Globus pallidus (tissue), 1 donor: ENCODE measurements at regions not wholly inside any gene's neighbourhood (a gene's known extent, or its start where the extent isn't known, plus 50 kb on each side); places are given as distances from the start of the nearest gene placed in this dataset.

Experiments used
- DNase-seq: peaks from one replicate; pipeline ENCODE4 v3.0.0-alpha.2; 2015; ENCODE audit warnings: low spot score

DNA sequence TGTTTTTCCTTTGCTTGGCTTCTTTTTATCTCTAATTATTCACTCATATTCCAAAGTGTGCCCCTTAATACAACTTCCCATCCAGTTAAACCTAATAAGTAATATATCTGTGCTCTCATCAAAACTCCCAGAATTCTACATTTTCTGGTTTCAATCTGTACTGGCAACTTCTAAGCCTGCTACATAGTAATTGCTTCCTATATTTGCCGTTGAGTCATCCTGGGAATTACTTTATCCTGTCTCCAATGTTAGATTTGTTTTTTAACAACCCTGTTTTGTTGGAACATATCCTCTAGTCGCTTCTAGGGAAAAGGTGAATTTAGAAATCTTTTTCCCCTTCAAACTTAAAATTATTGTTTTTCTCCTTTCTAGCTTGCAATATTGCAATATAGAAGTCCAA lies 620.5 kb upstream of the PKN2 start:
- no peak for DNase-seq

DNA sequence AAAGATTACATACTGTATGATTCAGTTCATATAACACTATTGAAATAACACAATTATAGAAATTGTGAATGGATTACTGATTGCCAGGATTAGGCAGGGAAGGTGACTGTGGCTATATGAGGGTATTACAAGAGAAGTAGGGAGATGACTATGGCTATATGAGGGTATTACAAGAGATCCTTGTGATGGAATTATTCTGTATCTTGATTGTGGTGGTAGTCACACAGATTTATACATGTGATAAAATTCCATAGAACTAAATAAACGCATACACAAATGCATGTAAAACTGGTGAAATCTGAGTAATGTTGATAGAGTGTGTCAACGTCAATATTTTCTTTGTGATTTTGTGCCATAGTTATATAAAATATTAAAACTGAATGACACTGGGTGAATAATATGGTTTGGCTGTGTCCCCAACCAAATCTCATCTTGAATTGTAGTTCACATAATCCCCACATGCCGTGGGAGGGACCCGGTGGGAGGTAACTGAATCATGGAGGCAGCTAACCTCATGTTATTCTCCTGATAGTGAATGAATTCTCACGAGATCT lies 615.6 kb upstream of the PKN2 start:
- no peak for DNase-seq

DNA sequence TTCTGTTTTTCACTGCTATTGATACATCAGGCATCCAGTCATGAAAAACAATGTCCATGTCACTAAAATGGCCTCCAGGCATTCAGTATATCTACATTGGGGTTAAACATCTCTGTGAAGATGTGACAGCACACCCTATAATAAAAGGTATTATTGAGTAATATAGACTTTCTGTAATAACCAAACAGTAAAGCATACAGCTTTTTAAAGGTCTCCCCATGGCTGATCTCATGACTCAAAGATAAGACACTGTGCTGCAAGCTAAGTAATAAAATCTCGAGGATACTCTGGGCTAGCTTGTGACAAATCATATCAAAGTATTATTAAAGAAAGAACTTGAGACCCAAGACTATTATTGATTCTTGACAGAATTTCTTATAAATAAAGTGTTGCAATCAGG lies 613.1 kb upstream of the PKN2 start:
- no peak for DNase-seq

DNA sequence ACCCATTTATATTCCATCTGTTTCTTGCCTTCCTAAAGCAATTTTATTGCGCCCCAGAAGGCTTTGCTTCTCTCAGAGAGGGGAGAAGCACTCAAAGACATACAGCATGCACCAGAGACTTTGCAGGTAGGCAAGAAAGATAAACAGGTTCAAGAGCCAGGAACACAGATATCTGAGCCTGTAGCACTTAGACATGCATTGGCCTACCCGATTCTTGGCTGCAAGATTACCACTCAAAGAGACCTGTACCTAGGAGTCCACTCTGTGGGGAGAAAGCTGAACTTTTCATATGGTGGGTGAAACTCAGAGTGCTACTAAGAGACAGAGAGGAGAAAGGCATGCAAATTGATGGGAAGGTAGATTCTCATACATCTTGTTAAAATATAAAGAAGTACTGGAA lies 609.4 kb upstream of the PKN2 start:
- no peak for DNase-seq

DNA sequence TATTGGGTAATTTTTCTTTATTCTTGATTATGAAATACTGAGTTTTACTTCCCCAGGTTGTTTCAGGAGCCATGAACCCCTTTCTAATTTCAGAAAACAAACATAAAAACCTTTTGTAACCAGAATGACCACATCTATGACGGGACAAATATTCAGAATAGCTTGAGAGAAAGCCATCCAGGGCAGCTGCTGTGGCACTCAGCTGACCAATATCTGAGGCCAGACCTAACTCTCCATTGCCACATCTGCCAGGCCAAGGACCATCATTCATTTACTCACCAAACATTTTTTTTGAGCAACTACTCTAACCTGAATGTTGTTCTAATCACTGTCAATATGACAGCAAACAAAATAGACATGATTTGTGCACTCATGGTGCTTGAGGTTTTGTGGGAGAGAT lies 608.3 kb upstream of the PKN2 start:
- DNase-seq = no peak

DNA sequence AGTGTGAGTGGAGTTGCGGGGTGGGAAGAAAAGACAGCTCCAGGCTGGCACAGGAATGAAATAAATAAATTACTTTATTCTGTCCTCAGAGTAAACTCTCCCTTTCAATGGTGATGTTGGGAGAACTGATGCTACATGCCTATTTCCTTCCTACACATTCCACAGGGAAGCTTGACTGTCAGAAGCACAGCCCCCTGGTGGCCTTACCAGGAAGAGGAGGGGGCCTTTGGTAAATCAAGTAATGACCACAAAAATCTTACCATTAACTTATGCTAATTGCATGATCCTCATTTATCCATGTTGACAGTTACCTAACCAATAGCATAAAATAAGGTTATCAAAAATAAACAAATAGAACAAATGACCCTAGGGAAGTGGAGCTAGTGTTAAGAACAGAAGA lies 605.0 kb upstream of the PKN2 start:
- no peak for DNase-seq

DNA sequence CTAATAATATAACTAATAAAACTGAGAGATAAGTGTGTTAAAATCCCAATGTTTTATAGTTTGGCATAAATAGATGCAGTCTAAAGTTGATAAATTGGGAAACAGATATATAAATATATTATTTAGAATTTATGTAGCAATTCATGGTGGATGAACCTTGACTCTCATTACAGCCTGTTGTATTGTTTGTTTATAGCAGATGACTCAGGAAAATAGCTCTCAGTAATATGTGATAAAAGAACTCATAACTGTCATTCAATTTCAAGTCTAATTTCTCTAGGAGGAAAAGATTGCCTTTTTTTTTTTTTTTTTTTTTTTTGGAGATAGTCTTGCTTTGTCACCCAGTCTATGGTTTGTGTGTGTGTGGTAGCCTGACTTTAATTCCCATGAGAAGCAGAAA lies 603.2 kb upstream of the PKN2 start:
- no peak for DNase-seq

DNA sequence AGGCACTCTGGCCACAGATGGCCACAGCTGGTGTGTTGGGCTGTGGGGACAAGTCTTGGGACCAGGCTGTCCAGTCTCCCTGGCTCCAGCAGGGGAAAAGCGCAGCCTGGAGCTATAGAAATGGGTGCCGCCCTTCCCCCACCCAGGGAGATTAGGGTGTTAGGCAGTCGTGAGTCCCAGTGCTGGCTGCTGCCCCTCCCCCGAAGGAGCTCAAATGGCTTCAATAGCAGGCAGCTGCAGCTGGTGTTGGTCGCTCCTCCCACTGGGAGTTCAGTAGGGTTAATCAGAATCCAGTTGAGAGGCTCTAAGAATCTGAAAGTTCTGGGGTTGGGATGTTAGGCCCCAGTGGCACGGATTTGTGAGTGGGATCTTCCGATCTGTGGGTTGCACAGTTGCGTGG lies 595.6 kb upstream of the PKN2 start:
- no peak for DNase-seq

DNA sequence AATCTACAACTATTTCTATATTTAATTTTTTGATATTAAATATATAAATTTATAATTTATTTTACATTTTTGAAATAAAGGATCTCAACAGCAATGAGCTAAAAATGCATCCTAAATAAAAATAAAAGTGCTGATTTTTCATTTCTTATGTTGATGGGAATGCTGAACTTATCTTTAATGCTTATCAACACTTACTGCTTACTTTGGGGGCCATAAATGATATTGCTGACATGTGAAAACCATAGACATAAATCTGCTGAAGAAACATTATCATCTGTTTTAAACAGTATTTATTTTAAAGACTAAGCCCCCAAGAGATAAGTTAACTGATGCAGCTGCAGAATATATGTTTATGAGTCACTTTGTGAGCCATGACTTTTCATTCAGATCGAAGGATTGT lies 594.1 kb upstream of the PKN2 start:
- DNase-seq = no peak

DNA sequence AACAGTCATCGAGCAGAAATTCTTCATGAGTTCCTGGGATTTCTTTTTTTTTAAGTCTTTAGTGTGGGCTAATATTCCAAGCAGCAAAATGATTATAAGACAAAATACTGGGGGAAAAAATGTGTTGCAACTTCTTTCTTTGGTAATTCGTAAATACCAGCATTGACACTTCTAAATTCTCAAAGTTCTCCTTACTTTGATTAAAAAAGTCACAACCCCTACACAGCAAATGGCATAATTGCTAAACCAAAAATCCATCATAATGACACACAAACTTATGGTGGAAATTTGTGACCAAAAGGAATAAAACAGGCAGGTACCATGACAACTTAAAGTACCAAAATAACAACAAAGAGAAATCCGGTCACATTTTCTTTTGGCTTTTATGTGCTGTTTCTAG lies 585.2 kb upstream of the PKN2 start:
- no peak for DNase-seq

DNA sequence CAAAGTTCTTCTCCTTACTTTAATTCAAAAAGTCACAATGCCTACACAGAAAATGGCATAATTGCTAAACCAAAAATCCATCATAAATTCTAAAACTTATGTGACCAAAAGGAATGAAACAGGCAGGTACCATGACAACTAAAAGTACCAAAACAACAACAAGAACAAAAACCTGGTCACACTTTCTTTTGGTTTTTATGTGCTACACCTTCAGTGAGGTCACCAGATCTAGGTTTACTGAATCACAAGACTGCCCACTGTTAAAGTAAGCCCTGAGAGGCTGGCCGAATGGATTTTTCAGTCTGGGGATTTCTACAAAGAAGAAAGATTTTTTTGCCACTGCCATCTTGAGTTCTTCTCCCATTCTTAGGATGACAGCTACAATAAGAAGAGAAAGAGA lies 583.0 kb upstream of the PKN2 start:
- no peak for DNase-seq

DNA sequence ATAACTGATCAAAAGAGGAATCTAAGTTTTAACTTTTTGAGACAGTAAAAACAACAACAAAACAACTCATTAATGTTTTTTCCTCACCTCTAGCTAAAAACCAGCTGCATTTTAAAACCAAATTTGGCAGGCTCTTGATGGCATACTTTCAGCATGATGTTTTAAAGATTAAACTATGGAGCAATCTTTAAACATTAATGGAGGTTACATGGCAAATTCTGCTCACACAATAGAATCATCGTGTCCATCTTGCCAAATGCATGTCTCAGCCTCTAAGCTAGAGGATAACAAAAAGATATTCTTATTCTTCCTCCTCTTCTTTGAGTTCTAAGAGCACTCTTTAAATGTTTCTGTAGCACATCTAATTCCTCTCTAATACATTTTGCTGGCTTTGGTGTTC lies 579.8 kb upstream of the PKN2 start:
- no peak for DNase-seq

DNA sequence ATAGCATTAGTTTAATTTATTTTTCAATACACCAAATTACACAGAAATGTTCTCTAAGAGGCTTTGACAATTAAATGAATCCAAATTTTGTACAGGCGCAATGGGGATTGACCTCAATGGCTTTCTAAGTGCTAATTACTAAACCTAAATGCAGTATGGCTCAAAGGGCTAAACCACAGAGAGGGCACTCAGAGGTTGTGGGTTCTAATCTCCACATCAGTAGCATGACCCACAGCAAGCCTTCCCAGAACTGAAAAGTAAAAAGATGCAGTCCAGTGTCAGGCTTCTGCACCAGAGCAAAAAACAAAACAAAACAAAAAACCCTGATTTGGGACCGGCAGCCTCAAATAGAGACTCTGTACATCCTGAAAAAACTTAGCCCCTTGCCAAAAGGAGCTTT lies 579.2 kb upstream of the PKN2 start:
- DNase-seq = no peak

DNA sequence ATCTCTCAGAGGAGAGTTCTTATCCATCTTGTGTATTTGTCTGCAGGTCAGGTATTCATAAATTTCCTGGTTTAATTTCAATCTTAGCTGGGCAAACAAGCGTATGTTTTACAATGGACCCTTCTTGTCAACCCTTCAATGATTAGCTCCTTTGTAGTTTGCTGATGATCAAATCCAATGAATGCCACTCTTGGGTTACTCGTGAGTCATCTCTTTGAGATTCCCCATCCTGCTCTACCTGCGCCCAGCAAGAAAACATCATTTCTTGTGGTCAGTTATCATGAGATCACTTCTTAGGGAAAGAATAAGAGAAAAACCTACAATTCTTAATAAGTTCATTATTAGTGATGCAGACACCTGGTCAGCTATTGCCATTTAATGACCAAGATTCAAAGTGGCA lies 572.3 kb upstream of the PKN2 start:
- no peak for DNase-seq

DNA sequence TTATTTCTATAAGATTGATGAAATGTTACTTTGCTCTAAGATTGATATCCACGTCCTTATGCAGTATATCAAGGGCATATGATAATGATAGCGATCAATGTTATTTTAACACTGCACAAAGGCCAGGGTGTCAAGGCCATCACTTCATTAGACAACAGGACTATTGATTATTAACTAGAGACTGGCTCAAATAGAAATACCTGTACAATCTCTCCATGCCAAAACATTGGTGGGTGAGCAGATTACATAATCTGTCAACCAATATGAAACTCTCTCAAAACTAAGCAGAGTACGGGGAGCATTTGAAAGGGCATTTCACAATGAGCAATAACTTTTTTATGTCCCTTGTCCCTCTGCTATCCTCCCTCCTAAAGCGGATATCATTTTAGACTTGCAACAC lies 566.5 kb upstream of the PKN2 start:
- no peak for DNase-seq

DNA sequence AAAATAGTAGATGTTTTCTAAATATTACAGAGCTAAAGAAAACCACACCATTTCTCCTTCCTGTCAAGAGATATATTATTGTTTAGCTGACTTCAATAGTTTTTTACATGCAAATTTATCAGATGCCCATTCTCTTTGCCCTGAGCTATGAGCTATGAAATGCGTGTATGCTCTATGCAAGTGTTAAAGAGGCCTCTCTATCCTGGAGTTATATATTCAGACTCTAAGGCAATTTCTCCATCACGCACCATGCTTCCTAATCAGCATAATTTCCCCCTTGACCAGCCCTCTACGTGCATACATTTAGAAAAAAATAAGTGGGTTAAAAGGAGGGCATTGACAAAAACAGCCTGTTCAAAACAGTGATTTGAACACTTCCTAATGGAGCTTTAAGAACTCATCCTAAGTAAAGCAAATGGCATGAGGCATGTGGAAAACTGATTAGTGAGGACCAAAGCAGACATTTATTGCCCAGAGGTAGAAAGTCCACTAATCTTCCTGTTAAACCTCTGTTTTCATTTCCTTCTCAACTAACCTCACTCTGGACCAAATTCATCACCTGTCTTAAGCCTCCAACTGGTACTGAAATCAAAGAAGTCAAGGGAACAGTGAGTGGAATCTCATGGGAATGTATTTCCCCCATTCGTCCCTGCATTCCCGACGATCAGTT lies 565.8 kb upstream of the PKN2 start:
- no peak for DNase-seq

DNA sequence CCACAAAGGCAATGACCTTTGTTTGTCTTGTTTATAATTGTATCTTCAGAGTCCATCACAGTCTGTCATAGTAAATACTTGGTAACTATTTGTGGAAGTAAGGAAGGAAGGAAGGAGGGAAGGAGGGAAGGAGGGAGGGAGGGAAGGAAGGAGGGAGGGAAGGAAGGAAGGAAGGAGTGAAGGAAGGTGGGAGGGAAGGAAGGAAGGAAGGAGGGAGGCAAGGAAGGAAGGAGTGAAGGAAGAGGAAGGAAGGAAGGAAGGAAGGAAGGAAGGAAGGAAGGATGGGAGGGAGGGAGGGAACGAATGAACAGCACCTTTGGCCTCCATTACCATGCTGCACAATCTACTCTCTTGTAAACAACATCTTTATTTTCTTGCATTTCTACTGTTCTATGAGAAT lies 559.5 kb upstream of the PKN2 start:
- no peak for DNase-seq

DNA sequence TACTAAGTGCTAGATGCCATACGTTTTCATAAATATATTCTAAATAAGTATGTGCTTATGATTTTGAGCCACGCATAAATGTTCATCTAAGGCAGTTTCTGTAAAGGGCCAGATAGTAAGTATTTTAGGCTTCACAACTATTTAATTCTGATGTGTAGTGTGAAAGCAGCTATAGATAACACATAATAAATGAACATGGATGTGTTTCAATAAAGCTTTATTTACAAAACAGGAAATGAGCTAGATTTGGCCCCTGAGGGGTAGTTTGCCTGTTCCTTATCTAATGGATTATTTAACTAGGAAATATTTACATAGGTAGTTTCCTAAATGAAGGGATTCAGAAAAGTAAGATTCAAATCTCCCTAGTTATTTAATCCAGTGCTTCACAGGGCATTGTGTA lies 557.6 kb upstream of the PKN2 start:
- no peak for DNase-seq

DNA sequence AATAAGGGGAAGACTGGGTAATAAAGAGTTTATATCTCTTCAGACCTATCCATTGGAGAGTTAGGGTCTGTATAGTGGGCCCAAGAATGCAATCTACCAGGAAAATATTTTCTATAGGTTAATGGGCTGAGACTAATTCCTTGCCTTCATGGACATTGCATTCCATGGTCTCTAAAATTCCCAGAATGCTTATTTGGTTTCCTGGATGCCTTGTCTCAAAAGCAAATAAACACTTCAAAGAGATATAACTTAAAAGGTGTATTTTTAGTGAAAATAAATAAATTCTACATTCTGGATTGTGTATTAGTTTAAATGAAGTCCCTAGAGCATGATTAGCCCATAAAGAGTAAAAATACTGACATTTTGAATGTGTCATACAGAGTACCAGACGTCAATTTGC lies 550.1 kb upstream of the PKN2 start:
- DNase-seq = no peak

DNA sequence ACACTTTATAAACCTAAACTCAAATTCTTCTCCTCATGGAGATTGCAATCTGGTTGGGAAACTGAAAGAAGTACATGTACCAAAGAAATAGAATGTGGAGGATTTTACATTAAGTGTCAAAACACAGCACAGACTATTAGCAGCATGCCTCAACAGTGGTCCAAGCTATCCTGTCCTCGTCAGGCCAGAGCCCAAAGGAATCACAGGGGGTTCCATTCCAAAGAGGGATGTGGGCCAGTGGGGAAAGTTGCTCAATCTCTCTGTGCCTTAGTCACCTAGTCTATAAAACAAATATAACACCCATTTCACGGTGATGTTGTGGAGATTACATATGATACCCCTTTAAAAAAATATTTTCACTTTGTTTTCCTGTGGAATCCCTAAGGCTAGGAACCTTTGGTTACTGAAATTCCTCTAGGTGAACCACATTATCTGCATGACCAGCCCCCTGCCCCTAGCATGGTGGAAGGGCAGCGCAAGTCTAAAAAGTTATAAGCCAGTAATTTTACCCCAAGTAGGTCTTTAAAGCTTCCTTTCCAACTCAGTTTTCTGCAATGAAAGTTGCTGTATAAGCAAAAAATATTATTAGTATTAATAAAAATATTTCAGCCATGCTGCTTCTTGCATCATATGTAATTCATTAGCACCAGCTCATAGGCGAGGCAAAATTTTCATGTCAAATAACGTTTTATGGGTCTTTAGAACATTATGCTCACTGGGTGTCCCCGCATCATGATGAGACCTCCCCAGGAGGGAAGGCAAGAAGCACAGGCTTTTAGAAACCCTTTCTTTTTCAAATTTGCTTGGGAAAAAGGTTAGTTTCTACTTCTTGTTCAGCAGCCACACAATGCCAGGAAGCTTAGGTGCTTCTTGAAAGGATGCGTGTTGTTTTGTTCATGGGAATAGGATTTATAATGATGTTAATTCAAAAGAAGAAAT lies 548.8 kb upstream of the PKN2 start:
- DNase-seq = no peak

DNA sequence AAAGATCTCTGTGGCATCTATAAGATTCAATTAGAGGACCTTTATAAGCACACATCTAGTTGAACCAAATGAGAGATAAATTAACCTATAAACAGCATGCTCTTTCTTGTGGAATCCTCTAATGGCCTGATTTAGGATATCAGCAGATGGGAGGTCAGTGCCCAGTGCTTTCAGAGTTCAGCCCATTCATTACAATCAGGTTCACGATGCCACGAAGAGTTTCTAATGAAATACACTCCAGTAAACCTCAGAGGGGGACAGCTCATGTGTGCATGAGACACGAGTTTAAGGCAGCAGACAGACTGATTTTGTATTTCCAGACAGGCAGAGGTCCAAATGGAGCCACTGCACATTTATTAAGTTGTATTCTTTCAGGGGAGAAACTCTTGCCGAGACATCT lies 544.4 kb upstream of the PKN2 start:
- DNase-seq = no peak

DNA sequence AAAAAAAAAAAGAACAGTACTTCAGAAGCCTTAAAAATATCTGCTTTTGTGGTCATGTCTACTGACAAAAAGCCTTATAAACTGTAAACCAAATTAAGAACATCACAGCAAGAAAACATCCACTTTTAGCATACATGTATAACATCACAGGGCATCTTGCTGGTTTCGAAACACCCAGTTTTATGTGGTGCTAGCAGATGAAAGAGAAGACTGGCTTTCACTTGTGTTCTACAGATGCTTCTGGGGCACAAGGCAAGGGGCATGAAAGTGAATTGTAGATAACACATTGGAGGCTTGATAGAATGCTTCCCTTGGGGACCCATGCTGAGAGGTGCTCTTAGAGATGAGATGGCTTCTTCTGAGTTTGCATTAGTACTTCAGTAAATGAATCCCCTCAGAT lies 543.7 kb upstream of the PKN2 start:
- DNase-seq = no peak

DNA sequence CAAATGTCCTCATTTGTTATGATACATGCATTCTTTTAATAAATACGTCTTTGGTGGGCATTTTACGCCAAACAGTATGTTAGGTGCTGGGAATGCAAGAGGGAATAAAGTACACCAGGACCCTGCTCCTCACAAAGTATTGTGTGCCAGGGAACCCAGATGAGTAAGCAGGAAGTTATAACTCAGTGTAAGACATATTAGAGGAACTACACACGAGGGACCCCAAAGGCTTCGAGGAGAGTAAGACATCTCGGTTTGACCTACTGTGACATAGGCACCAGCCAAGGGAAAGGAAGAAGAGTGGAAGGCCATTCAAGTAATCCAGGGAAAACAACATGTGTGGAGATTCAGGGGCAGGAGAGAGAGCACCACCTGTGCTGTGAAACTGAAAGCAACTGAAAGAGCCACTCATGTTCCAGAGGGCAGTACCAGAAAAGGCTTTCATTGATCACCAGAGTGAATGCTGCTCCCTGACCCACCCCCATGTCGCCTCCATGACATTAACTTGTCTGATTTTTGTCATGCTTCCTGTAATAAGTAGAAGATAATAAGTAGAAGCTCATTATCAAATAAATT lies 542.5 kb upstream of the PKN2 start:
- DNase-seq = no peak
